ENCODE measurements at regions not wholly inside any gene's neighbourhood (a gene's known extent, or its start where the extent isn't known, plus 50 kb on each side); places are given as distances from the start of the nearest gene placed in this dataset.

GRCh38 chr11:42596576-42597145, 715.1 kb upstream of the API5 start:
- TF ChIP-seq, protein P1, sequence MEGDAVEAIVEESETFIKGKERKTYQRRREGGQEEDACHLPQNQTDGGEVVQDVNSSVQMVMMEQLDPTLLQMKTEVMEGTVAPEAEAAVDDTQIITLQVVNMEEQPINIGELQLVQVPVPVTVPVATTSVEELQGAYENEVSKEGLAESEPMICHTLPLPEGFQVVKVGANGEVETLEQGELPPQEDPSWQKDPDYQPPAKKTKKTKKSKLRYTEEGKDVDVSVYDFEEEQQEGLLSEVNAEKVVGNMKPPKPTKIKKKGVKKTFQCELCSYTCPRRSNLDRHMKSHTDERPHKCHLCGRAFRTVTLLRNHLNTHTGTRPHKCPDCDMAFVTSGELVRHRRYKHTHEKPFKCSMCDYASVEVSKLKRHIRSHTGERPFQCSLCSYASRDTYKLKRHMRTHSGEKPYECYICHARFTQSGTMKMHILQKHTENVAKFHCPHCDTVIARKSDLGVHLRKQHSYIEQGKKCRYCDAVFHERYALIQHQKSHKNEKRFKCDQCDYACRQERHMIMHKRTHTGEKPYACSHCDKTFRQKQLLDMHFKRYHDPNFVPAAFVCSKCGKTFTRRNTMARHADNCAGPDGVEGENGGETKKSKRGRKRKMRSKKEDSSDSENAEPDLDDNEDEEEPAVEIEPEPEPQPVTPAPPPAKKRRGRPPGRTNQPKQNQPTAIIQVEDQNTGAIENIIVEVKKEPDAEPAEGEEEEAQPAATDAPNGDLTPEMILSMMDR (IDR thresholded peaks at IDR 0.05): no peak
- TF ChIP-seq POLR2A (IDR thresholded peaks at IDR 0.05; ENCODE audit: low read depth): no peak

Measured in esophagus muscularis mucosa (tissue), 3 donors.